Testis (tissue), 2 donors: ENCODE measurements at regions not wholly inside any gene's neighbourhood (a gene's known extent, or its start where the extent isn't known, plus 50 kb on each side); places are given as distances from the start of the nearest gene placed in this dataset.

Experiments
- DNase-seq: peaks from one replicate; pipeline ENCODE4 v3.0.0-alpha.2; 2019
- H3K27ac ChIP-seq, 2 donors: fragments of 200-600 bp; sonication (generic); one replicate each; pipeline ENCODE4 v1.5.1; 2019
- H3K27me3 ChIP-seq: fragments of 200-600 bp; sonication (generic); one replicate; pipeline ENCODE4 v1.5.1; 2019
- H3K36me3 ChIP-seq: fragments of 200-600 bp; sonication (generic); one replicate; pipeline ENCODE4 v1.5.1; 2017; ENCODE audit warnings: low read depth; ENCODE audit errors: missing control alignments
- H3K4me1 ChIP-seq: fragments of 200-600 bp; sonication (generic); one replicate; pipeline ENCODE4 v1.5.1; 2019
- H3K4me3 ChIP-seq, 2 donors: fragments of 200-600 bp; sonication (generic); one replicate each; pipeline ENCODE4 v1.5.1; 2017 to 2019
- H3K9me3 ChIP-seq: fragments of 200-600 bp; sonication (generic); one replicate; pipeline ENCODE4 v1.5.1; 2017
- CTCF ChIP-seq, 3 experiments: fragments of 450-650 bp in 2 of 3; fragments of 200-600 bp in 1 of 3; sonication (generic) in 1 of 3; IDR thresholded peaks; one replicate each; pipeline ENCODE4 v1.5.1; 2016 to 2019; ENCODE audit warnings: antibody characterized with exemption in 3 of 3, mild to moderate bottlenecking in 2 of 3, moderate library complexity in 1 of 3
- POLR2A ChIP-seq: fragments of 450-650 bp; IDR thresholded peaks from one replicate; pipeline ENCODE4 v1.6.1; 2017; ENCODE audit warnings: antibody characterized with exemption, mild to moderate bottlenecking, moderate library complexity
- WGBS, 2 donors: methylation state at CpG; one replicate each; pipeline ENCODE4 v1.1.5; 2018; 5-methylcytosine and 5-hydroxymethylcytosine counted together
- intact Hi-C: fragments of 100-400 bp; cut with DNase I; formaldehyde crosslinking; loops from one replicate; pipeline ENCODE4 v1.15.1; 2023; ENCODE audit warnings: low total_unique reads

GRCh38 chr11:8785998-8786397 lies 103.4 kb downstream of the RPL27A start:
- 76 to 85% methylated on average over 2 of the region's 2 CpGs for WGBS, 2 donors
- Histone ChIP-seq H3K4me3 (no peak overlapping the region), H3K9me3 (no peaks in the 10 kb centered on the region), H3K4me1 (peaks cover 41% of the 10 kb centered on the region), H3K36me3 (no peaks in the 10 kb centered on the region), H3K27me3 (no peaks in the 10 kb centered on the region), H3K27ac (peak overlapping the region in 1 of 2 donors; percentile 43)
- intact Hi-C loops, result no loop called here
- TF ChIP-seq CTCF (IDR thresholded peaks at IDR 0.05) (no peak), POLR2A (no peak)
- no peak for DNase-seq

GRCh38 chr11:8786933-8787332 lies 104.3 kb downstream of the RPL27A start:
- Histone ChIP-seq H3K9me3 (no peaks in the 10 kb centered on the region), H3K27me3 (no peaks in the 10 kb centered on the region), H3K27ac (peak overlapping the region in 1 of 2 donors; percentile 9), H3K36me3 (no peaks in the 10 kb centered on the region), H3K4me1 (peaks cover 39% of the 10 kb centered on the region), H3K4me3 (no peak overlapping the region)
- DNase-seq, result no peak
- 54 to 65% methylated on average over 1 of the region's 1 CpG for WGBS, 2 donors
- TF ChIP-seq CTCF (IDR thresholded peaks at IDR 0.05), result no peak
- TF ChIP-seq POLR2A, result no peak
- intact Hi-C loops, result no loop called here

- no peaks in the 10 kb centered on the region for H3K36me3 ChIP-seq
- intact Hi-C loops, result no loop called here
- H3K4me1 ChIP-seq, result peaks cover 39% of the 10 kb centered on the region
- peak; percentile 61 for DNase-seq
- 41 to 51% methylated on average over 7 of the region's 7 CpGs for WGBS, 2 donors
- no peaks in the 10 kb centered on the region for H3K27me3 ChIP-seq
- TF ChIP-seq POLR2A, result no peak
- no peak for TF ChIP-seq CTCF (IDR thresholded peaks at IDR 0.05)
- H3K4me3 ChIP-seq, result no peak overlapping the region
- H3K9me3 ChIP-seq, result no peaks in the 10 kb centered on the region
- H3K27ac ChIP-seq, result peak overlapping the region in 1 of 2 donors; percentile 9
These were observed 104.8 kb downstream of the RPL27A start for GRCh38 chr11:8787372-8787771.

GRCh38 chr11:8788616-8789015 lies 106.0 kb downstream of the RPL27A start:
- Histone ChIP-seq H3K4me3 (no peak overlapping the region), H3K36me3 (no peaks in the 10 kb centered on the region), H3K9me3 (no peaks in the 10 kb centered on the region), H3K27ac (peak overlapping the region in 1 of 2 donors; percentile 3), H3K4me1 (peaks cover 39% of the 10 kb centered on the region), H3K27me3 (no peaks in the 10 kb centered on the region)
- TF ChIP-seq POLR2A (no peak), CTCF (IDR thresholded peaks at IDR 0.05) (no peak)
- no peak for DNase-seq
- 98% methylated on average over 2 of the region's 2 CpGs for WGBS, 2 donors
- intact Hi-C loops, result no loop called here

GRCh38 chr11:8789864-8790263 lies 107.3 kb downstream of the RPL27A start:
- H3K4me1 ChIP-seq, result peaks cover 42% of the 10 kb centered on the region
- WGBS, 2 donors, result 31 to 52% methylated on average over 2 of the region's 2 CpGs

More at GRCh38 chr11:8789864-8790263, 107.3 kb downstream of the RPL27A start:
- intact Hi-C loops, result no loop called here
- no peaks in the 10 kb centered on the region for H3K27me3 ChIP-seq
- H3K4me3 ChIP-seq, result no peak overlapping the region
- no peak for TF ChIP-seq CTCF (IDR thresholded peaks at IDR 0.05)
- no peak for TF ChIP-seq POLR2A
- H3K27ac ChIP-seq, result no peak overlapping the region
- H3K36me3 ChIP-seq, result no peaks in the 10 kb centered on the region
- H3K9me3 ChIP-seq, result no peaks in the 10 kb centered on the region
- DNase-seq, result no peak
